Activated B cell treated with CpG ODN at 0.5 μM for 24 hours (primary cell): ENCODE measurements at regions not wholly inside any gene's neighbourhood (a gene's known extent, or its start where the extent isn't known, plus 50 kb on each side); places are given as distances from the start of the nearest gene placed in this dataset.
"Not testable (repeated sequence)": the region's sequence is repeated elsewhere in the genome, so short reads cannot be mapped to it uniquely, and the experiment has no call there.

Source experiments
- ATAC-seq: fragments of 200-7000 bp; cut with Tn5 transposase; one replicate; pipeline ENCODE4 v1.10.0; 2021; ENCODE audit warnings: low read depth, mild to moderate bottlenecking, moderate library complexity
- CTCF ChIA-PET: fragments of 350-600 bp; sonication (Branson Sonifier 250); formaldehyde crosslinking; loops from one replicate; lab custom pipeline; 2021; ENCODE audit warnings: antibody characterized with exemption; lab: Charles Lee
- POLR2A ChIA-PET: fragments of 350-600 bp; sonication (Branson Sonifier 250); formaldehyde crosslinking; loops from one replicate; lab custom pipeline; 2021; ENCODE audit warnings: antibody characterized with exemption; lab: Charles Lee
- DNase-seq: peaks from one replicate; pipeline ENCODE4 v3.0.0; 2022
- H3K27ac Mint-ChIP-seq: one replicate; pipeline ENCODE4 v1.8.0; 2020; ENCODE audit warnings: mixed read lengths
- H3K27me3 Mint-ChIP-seq: one replicate; pipeline ENCODE4 v1.8.0; 2021; ENCODE audit warnings: mixed read lengths
- H3K36me3 Mint-ChIP-seq: one replicate; pipeline ENCODE4 v1.8.0; 2021; ENCODE audit warnings: low read depth, mixed read lengths
- H3K4me1 Mint-ChIP-seq: one replicate; pipeline ENCODE4 v1.8.0; 2021; ENCODE audit warnings: mixed read lengths
- H3K4me3 Mint-ChIP-seq: one replicate; pipeline ENCODE4 v1.8.0; 2020; ENCODE audit warnings: mild to moderate bottlenecking, mixed read lengths
- H3K9me3 Mint-ChIP-seq: one replicate; pipeline ENCODE4 v1.8.0; 2020; ENCODE audit warnings: mixed read lengths
- intact Hi-C: fragments of 100-400 bp; cut with micrococcal nuclease; formaldehyde crosslinking; loops from one replicate; pipeline ENCODE4 v1.15.1; 2024
- TF ChIP-seq, protein P1 (sequence below): fragments of 200-600 bp; IDR thresholded peaks from one replicate; pipeline ENCODE4 v1.8.0; 2022; ENCODE audit warnings: antibody characterized with exemption, mild to moderate bottlenecking

DNA sequence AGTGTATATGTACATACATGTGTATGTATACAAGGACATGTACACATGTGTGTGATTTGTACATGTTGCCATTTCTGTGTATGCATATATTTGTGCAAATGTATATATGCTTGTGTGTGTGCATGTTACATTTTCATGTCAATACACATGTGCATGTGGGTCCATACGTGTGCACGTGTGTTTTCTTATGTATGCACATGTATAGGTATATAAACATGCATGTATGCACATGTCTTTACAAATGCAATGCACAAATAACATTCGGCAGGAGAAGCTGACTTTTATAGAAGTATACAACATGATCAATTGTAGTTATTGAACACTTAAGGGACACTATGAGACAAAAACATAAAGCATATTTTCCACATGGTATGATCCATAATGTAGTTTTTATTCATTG lies 307.4 kb upstream of the SEMA3C start:
- TF ChIP-seq, protein P1, sequence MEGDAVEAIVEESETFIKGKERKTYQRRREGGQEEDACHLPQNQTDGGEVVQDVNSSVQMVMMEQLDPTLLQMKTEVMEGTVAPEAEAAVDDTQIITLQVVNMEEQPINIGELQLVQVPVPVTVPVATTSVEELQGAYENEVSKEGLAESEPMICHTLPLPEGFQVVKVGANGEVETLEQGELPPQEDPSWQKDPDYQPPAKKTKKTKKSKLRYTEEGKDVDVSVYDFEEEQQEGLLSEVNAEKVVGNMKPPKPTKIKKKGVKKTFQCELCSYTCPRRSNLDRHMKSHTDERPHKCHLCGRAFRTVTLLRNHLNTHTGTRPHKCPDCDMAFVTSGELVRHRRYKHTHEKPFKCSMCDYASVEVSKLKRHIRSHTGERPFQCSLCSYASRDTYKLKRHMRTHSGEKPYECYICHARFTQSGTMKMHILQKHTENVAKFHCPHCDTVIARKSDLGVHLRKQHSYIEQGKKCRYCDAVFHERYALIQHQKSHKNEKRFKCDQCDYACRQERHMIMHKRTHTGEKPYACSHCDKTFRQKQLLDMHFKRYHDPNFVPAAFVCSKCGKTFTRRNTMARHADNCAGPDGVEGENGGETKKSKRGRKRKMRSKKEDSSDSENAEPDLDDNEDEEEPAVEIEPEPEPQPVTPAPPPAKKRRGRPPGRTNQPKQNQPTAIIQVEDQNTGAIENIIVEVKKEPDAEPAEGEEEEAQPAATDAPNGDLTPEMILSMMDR, result no peak
- H3K9me3 Mint-ChIP-seq, result peaks cover 5% of the 10 kb centered on the region
- no peaks in the 10 kb centered on the region for H3K36me3 Mint-ChIP-seq
- no peak overlapping the region for H3K4me3 Mint-ChIP-seq
- intact Hi-C loops, result no loop called here
- CTCF ChIA-PET, result no interaction called here
- DNase-seq (no peak), ATAC-seq (no peak)
- POLR2A ChIA-PET, result no interaction called here
- H3K27ac Mint-ChIP-seq, result no peak overlapping the region
- no peaks in the 10 kb centered on the region for H3K27me3 Mint-ChIP-seq
- H3K4me1 Mint-ChIP-seq, result no peaks in the 10 kb centered on the region

DNA sequence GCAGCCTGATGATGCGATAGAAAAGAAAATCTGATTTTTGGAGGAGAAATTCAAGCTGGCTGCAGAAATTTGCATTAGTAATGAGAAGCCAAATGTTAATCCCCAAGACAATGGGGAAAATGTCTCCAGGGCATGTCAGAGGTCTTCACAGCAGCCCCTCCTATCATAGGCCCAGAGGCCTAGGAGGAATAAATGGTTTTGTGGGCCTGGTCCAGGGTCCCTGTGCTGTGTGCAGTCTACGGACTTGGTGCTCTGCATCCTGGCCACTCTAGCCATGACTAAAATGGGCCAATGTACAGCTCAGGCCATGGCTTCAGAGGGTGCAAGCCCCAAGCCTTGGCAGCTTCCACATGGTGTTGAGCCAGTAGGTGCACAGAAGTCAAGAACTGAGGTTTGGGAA lies 303.8 kb upstream of the SEMA3C start:
- H3K9me3 Mint-ChIP-seq, DNase-seq, H3K4me3 Mint-ChIP-seq, H3K4me1 Mint-ChIP-seq, intact Hi-C loops, H3K36me3 Mint-ChIP-seq, CTCF ChIA-PET, POLR2A ChIA-PET, H3K27me3 Mint-ChIP-seq, H3K27ac Mint-ChIP-seq, ATAC-seq: not testable (repeated sequence)

- Mint-ChIP-seq H3K27ac (no peak overlapping the region), H3K27me3 (no peaks in the 10 kb centered on the region), H3K9me3 (peaks cover 5% of the 10 kb centered on the region), H3K36me3 (no peaks in the 10 kb centered on the region), H3K4me3 (no peak overlapping the region), H3K4me1 (no peaks in the 10 kb centered on the region)
- POLR2A ChIA-PET, result no interaction called here
- TF ChIP-seq, protein P1, result no peak
- CTCF ChIA-PET, result no interaction called here
- intact Hi-C loops, result no loop called here
- ATAC-seq, result no peak
- DNase-seq, result no peak
Observed at GRCh38 chr7:81221527-81222217, 302.8 kb upstream of the SEMA3C start.

- Mint-ChIP-seq H3K4me1 (no peaks in the 10 kb centered on the region), H3K27ac (no peak overlapping the region), H3K27me3 (no peaks in the 10 kb centered on the region), H3K4me3 (no peak overlapping the region), H3K9me3 (peaks cover 5% of the 10 kb centered on the region), H3K36me3 (no peaks in the 10 kb centered on the region)
- ATAC-seq (no peak), DNase-seq (no peak)
- ChIA-PET POLR2A (no interaction called here), CTCF (no interaction called here)
- TF ChIP-seq, protein P1, result no peak
- intact Hi-C loops, result no loop called here
Observed at GRCh38 chr7:81218480-81219106, 299.7 kb upstream of the SEMA3C start.

DNA sequence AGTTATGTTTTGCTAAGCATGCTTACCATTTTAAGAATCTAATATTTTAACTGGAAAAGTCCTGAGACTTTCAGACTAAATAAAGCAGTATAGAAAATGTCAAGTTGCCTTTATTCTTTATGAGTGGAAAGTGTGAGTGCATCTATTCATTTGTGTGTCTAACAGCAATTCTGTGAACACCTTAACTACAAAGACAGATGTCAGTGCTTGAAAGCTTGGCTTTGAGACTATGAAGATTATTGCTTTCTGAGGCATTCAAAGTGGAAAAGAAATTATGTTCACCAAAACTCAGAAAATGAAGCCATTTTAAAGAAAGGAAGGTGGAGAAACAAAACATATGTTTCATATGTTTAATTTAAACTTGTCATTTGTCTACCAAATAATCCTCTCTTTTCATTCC lies 294.5 kb upstream of the SEMA3C start:
- ChIA-PET POLR2A (no interaction called here), CTCF (no interaction called here)
- no peak for ATAC-seq
- Mint-ChIP-seq H3K4me1 (no peaks in the 10 kb centered on the region), H3K27ac (no peak overlapping the region), H3K27me3 (no peaks in the 10 kb centered on the region), H3K36me3 (no peaks in the 10 kb centered on the region), H3K4me3 (no peak overlapping the region), H3K9me3 (no peaks in the 10 kb centered on the region)
- TF ChIP-seq, protein P1, result no peak
- intact Hi-C loops, result no loop called here
- DNase-seq, result no peak
